ENCODE measurements at regions not wholly inside any gene's neighbourhood (a gene's known extent, or its start where the extent isn't known, plus 50 kb on each side); places are given as distances from the start of the nearest gene placed in this dataset.

- DNase-seq (ENCODE audit: low read depth) = no peak
- Histone ChIP-seq H3K36me3 (ENCODE audit: control insufficient read depth, insufficient read depth, low read length) (no peaks in the 10 kb centered on the region), H3K4me3 (ENCODE audit: low read depth, low read length) (no peak overlapping the region), H3K27me3 (ENCODE audit: control insufficient read depth, insufficient read depth, low read length) (no peaks in the 10 kb centered on the region)
- TF ChIP-seq, protein P1, sequence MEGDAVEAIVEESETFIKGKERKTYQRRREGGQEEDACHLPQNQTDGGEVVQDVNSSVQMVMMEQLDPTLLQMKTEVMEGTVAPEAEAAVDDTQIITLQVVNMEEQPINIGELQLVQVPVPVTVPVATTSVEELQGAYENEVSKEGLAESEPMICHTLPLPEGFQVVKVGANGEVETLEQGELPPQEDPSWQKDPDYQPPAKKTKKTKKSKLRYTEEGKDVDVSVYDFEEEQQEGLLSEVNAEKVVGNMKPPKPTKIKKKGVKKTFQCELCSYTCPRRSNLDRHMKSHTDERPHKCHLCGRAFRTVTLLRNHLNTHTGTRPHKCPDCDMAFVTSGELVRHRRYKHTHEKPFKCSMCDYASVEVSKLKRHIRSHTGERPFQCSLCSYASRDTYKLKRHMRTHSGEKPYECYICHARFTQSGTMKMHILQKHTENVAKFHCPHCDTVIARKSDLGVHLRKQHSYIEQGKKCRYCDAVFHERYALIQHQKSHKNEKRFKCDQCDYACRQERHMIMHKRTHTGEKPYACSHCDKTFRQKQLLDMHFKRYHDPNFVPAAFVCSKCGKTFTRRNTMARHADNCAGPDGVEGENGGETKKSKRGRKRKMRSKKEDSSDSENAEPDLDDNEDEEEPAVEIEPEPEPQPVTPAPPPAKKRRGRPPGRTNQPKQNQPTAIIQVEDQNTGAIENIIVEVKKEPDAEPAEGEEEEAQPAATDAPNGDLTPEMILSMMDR (IDR thresholded peaks at IDR 0.05; ENCODE audit: insufficient read depth, low read length, poor library complexity, severe bottlenecking) = no peak
These were observed 283.2 kb upstream of the HSF2 start for GRCh38 chr6:122116119-122116834.

- TF ChIP-seq, protein P1 (IDR thresholded peaks at IDR 0.05; ENCODE audit: insufficient read depth, low read length, poor library complexity, severe bottlenecking) = no peak
- no peak for DNase-seq (ENCODE audit: low read depth)
- Histone ChIP-seq H3K36me3 (ENCODE audit: control insufficient read depth, insufficient read depth, low read length) (no peaks in the 10 kb centered on the region), H3K4me3 (ENCODE audit: low read depth, low read length) (no peak overlapping the region), H3K27me3 (ENCODE audit: control insufficient read depth, insufficient read depth, low read length) (no peaks in the 10 kb centered on the region)
These were observed 282.4 kb upstream of the HSF2 start for GRCh38 chr6:122116835-122117627.

GRCh38 chr6:122118945-122119506 is 280.4 kb upstream of the HSF2 start:
- no peaks in the 10 kb centered on the region for H3K27me3 ChIP-seq (ENCODE audit: control insufficient read depth, insufficient read depth, low read length)
- no peak for DNase-seq (ENCODE audit: low read depth)
- no peaks in the 10 kb centered on the region for H3K36me3 ChIP-seq (ENCODE audit: control insufficient read depth, insufficient read depth, low read length)
- H3K4me3 ChIP-seq (ENCODE audit: low read depth, low read length) = no peak overlapping the region
- TF ChIP-seq, protein P1 (IDR thresholded peaks at IDR 0.05; ENCODE audit: insufficient read depth, low read length, poor library complexity, severe bottlenecking) = no peak

GRCh38 chr6:122122202-122122601 is 277.2 kb upstream of the HSF2 start:
- DNase-seq (ENCODE audit: low read depth) = no peak
- Histone ChIP-seq H3K27me3 (ENCODE audit: control insufficient read depth, insufficient read depth, low read length) (no peaks in the 10 kb centered on the region), H3K4me3 (ENCODE audit: low read depth, low read length) (no peak overlapping the region), H3K36me3 (ENCODE audit: control insufficient read depth, insufficient read depth, low read length) (no peaks in the 10 kb centered on the region)
- TF ChIP-seq, protein P1 (IDR thresholded peaks at IDR 0.05; ENCODE audit: insufficient read depth, low read length, poor library complexity, severe bottlenecking) = no peak

- no peak for DNase-seq (ENCODE audit: low read depth)
- H3K4me3 ChIP-seq (ENCODE audit: low read depth, low read length) = no peak overlapping the region
- H3K36me3 ChIP-seq (ENCODE audit: control insufficient read depth, insufficient read depth, low read length) = no peaks in the 10 kb centered on the region
- TF ChIP-seq, protein P1 (IDR thresholded peaks at IDR 0.05; ENCODE audit: insufficient read depth, low read length, poor library complexity, severe bottlenecking) = no peak
- H3K27me3 ChIP-seq (ENCODE audit: control insufficient read depth, insufficient read depth, low read length) = no peaks in the 10 kb centered on the region
These were observed 276.8 kb upstream of the HSF2 start for GRCh38 chr6:122122686-122123085.

All from kidney epithelial cell (primary cell).